GM19025 (cell line): ENCODE measurements at regions not wholly inside any gene's neighbourhood (a gene's known extent, or its start where the extent isn't known, plus 50 kb on each side); places are given as distances from the start of the nearest gene placed in this dataset.

ENCODE experiments used
- ATAC-seq: cut with Tn5 transposase; IDR thresholded peaks from one replicate; pipeline ENCODE4 v1.9.1; 2021; ENCODE audit warnings: mild to moderate bottlenecking, low read depth, moderate library complexity; ENCODE audit not compliant: unreplicated experiment

DNA sequence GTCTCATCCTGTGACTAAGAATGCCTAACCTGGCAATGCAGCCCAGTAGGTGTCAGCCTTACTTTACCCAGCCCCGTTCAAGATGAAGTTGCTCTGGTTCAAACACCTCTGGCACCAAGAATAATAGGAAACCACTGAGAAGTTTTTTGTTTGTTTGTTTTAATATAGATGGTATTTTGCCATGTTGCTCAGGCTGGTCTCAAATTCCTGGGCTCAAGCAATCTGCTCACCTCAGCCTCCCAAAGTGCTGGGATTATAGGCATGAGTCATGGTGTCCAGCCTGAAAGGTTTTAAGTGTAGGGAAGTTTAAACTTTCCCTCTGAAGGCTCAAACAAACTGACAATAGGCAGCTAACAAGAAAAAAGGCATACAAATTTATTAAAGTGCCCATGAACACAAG is 51.2 kb upstream of the ABCC4 start:
- no peak for ATAC-seq

DNA sequence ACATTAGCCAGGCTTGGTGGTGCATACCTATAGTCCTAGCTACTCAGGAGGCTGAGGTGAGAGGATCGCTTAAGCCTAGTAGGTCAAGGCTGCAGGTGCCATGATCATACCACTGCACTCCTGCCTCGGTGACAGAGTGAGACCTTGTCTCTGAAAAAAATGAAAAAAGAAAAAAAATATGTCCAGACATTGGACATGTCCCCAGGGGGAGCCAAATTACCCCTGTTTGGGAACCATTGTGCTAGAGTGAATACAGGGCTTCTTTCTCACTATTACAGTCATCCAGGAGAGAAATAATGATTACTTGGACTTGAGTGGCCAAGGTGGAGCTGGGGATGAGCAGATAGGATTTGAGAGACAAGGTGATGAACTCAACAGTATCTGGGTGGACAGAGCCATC is 52.9 kb upstream of the ABCC4 start:
- ATAC-seq: no peak

DNA sequence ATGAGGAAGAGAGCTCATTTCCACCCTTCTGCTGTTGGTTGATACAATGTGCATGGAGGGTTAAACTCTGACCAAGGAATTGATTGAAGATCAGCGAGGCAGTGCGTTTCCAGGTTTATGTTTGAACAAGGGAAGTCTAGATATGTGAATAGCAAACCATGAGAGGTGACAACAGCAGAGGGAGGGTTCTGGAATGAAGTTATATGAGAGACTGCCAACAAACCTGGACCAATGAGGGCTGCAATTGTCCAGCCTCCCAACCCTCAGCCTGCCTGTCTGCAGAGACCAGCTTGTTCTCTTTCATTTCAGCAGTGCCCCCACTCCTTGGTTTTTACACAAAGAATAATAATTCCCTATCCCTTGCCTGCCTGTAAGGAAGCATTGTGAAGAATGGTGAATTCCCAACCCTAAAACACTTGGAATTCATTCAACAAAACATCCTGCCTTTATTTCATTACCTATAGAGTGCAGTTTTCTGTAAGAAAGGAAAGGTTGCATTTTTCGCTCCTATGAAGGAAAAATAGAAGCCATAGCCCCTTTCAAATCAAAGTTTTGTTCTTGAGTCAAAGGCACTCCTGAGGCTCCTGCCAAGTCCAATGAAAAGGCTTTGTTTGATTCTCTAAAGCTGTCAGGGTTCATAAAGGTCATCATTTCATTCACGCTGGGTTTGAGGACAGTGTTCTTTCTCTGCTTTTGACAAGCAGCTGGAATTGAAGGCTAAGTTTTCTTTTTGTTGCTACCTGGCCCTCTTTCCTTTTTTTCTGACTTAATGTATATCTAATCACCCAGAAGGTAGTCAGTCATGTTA is 53.6 kb upstream of the ABCC4 start:
- no peak for ATAC-seq

- ATAC-seq: no peak
Measured at GRCh38 chr13:95355494-95355893, 54.2 kb upstream of the ABCC4 start.

DNA sequence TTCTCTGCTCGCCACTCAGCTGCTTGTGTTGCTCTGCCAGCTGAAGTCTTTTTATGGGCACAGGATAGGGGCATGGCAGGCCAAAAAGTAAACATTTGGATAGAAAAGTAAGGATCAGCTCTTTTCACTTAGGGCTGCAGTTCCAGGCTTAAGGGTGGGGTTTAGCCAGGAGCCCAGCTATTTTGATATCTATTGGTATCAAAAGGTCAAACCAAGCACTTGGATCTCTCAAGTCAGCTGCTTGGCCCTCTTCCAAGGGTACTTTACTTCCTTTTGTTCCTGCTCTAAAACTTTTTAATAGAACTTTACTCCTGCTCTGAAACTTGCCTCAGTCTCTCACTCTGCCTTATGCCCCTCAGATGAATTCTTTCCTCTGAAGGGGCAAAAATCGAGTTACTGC is 55.7 kb upstream of the ABCC4 start:
- no peak for ATAC-seq

- no peak for ATAC-seq
Measured at GRCh38 chr13:95357875-95358274, 56.6 kb upstream of the ABCC4 start.

GRCh38 chr13:95360052-95360451 is 58.8 kb upstream of the ABCC4 start:
- ATAC-seq: no peak

- no peak for ATAC-seq
Measured at GRCh38 chr13:95360464-95361097, 59.3 kb upstream of the ABCC4 start.

- no peak for ATAC-seq
Measured at GRCh38 chr13:95361686-95362085, 60.4 kb upstream of the ABCC4 start.

DNA sequence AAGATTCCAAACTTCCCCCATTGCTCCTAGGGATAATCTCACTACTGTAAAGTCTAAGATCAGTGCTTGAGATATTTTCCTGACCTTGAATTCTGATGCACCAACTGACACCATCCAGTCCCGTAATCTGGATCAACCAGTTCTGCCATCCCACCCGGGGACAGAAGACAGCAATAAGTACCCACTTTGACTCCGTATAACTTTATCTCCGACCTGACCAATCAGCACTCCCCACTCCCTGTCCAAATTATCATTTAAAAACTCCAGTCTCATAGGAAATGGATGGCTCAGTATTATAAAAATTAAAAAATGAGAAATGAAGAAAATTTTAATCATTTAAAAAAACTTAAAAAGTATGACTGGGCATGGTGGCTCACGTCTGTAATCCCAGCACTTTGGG is 61.4 kb upstream of the ABCC4 start:
- ATAC-seq: no peak

- no peak for ATAC-seq
Measured at GRCh38 chr13:95367309-95367843, 66.1 kb upstream of the ABCC4 start.

GRCh38 chr13:95368998-95369397 is 67.7 kb upstream of the ABCC4 start:
- no peak for ATAC-seq

- no peak for ATAC-seq
Measured at GRCh38 chr13:95375706-95376105, 74.5 kb upstream of the ABCC4 start.

- no peak for ATAC-seq
Measured at GRCh38 chr13:95378603-95379002, 77.4 kb upstream of the ABCC4 start.

- peak; percentile 87 for ATAC-seq
Measured at GRCh38 chr13:95380468-95381211, 79.4 kb upstream of the ABCC4 start.

DNA sequence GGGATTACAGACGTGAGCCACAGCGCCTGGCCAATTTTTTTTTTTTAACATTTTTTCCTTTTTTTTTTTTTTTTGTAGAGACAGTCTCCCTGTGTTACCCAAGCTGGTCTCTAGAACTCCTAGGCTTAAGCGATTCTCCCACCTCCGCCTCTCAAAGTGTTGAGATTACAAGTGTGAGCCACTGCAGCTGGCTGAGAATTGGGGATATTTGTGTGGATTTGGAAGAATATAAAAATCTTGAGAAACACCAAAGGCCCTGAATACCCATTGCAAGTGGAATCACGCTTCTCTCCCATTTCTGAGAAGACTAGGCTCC is 79.9 kb upstream of the ABCC4 start:
- no peak for ATAC-seq

DNA sequence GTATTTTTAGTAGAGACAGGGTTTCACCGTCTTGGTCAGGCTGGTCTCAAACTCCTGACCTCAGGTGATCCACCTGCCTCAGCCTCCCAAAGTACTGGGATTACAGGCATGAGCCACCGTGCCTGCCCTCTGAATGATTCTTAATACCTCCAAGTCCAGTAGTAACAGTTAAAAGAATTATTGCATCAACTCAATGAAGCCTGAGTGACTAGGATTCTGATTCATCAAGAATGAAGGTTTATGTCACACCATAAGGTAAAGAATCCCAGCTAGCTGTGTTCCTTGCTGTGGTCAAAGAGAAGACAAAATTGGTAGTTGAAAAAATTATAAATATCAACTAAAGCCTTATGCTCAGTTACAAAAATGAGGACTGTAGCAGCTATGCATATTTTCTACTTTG is 81.2 kb upstream of the ABCC4 start:
- ATAC-seq: no peak

DNA sequence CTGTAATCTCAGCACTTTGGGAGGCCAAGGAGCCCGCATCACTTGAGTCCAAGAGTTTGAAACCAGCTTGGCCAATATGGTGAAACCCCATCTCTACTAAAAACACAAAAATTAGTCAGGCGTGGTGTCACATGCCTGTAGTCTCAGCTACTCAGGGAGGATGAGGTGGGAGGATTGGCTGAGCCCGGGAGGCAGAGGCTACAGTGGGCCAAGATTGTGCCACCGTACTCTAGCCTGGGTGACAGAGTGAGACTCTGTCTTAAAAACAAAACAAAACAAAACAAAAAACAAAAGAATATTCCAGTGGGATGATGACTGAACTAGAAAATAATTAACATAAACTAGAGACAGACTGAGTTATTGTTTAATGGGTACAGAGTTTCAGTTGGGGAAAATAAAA is 81.7 kb upstream of the ABCC4 start:
- ATAC-seq: no peak

DNA sequence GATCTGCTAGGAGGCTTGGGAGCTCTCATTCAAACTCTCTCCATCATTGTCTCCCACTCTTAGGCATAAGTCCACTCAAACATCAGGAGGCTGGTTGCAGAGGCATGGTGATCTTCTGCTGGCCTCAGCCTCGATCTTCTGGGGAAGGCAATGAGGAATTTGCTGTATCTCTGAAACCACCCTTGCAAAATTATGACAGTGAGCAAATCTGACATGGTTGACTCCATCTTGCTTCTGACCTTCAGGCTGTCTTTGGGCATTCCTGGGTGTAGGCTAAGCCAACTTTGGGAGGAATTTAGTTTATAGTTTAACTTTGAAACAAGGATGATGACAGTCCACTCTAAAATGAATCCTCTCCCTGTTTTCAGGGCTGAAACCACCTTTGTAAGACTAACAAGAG is 84.1 kb upstream of the ABCC4 start:
- ATAC-seq: no peak

- no peak for ATAC-seq
Measured at GRCh38 chr13:95385798-95386197, 84.5 kb upstream of the ABCC4 start.

- no peak for ATAC-seq
Measured at GRCh38 chr13:95386370-95386769, 85.1 kb upstream of the ABCC4 start.
